GM19193 (cell line): ENCODE measurements at regions not wholly inside any gene's neighbourhood (a gene's known extent, or its start where the extent isn't known, plus 50 kb on each side); places are given as distances from the start of the nearest gene placed in this dataset.

Experiments used
- POLR2A ChIP-seq: IDR thresholded peaks from 4 replicates; pipeline ENCODE4 v1.6.1; 2011; ENCODE audit not compliant: insufficient read depth, insufficient read length; ENCODE audit errors: extremely low read depth

- no peak for TF ChIP-seq POLR2A
These were observed 604.5 kb downstream of the LMO4 start for GRCh38 chr1:87933171-87933570.

DNA sequence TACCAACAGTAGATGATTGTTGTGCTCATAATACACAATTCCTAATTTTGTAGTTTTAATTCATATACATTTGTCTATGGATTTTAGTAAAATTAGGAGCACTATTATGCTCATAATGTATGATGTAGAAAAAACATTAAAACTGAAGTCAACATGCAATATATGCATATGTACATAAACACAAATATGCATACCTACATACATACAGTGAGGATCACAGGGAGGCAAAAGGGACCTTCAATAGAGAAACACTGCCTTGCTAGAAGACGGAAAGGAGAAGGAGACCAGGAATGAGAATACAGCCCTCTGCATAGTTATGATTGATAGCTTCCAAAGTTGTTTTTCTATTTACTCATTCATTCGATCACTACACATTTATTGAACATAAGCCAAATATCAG, 606.5 kb downstream of the LMO4 start:
- TF ChIP-seq POLR2A = no peak

- TF ChIP-seq POLR2A = no peak
These were observed 609.2 kb downstream of the LMO4 start for GRCh38 chr1:87937831-87938395.

DNA sequence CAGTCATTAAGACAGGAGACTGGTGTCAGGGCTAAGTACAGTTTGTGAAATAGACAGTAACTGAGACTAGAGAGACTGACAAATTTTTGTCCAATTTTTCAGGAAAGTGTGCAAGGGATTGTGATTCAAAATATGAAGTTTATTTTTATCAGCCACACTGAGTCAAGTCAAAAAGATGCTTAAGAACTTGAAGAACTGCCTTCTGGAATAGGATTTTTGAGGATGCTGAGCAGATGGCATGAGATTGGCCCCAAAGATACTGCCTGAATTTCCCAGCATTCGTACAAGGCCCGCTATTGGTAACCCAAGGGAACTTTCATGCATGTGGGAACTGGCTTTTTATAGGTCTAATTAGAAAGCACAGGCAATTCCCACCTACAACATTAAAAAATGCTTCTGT, 610.0 kb downstream of the LMO4 start:
- TF ChIP-seq POLR2A = no peak

- no peak for TF ChIP-seq POLR2A
These were observed 610.8 kb downstream of the LMO4 start for GRCh38 chr1:87939444-87939843.

GRCh38 chr1:87940421-87940820, 611.7 kb downstream of the LMO4 start:
- no peak for TF ChIP-seq POLR2A

GRCh38 chr1:87941337-87941946, 612.8 kb downstream of the LMO4 start:
- no peak for TF ChIP-seq POLR2A

DNA sequence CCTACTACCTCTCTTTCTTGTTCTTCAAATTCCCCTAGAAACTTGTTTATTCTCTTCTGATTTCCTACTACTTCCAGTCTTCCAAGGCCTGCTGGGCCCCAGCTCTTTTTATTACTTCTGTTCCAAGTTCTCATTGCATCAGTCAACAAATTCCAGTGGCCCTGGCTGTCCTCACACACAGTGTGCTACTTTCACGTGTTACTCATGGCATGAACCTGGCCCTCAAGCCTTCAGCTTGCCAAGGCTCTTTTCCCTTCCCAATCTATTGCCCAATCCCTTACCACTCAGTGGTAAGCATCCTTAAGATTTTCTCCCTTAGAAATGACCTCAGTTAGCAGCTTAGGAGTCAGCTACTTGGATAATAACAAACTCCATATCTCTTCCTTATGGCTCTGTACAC, 613.5 kb downstream of the LMO4 start:
- no peak for TF ChIP-seq POLR2A

GRCh38 chr1:87949711-87950110, 621.0 kb downstream of the LMO4 start:
- no peak for TF ChIP-seq POLR2A

- no peak for TF ChIP-seq POLR2A
These were observed 621.7 kb downstream of the LMO4 start for GRCh38 chr1:87950369-87950768.

DNA sequence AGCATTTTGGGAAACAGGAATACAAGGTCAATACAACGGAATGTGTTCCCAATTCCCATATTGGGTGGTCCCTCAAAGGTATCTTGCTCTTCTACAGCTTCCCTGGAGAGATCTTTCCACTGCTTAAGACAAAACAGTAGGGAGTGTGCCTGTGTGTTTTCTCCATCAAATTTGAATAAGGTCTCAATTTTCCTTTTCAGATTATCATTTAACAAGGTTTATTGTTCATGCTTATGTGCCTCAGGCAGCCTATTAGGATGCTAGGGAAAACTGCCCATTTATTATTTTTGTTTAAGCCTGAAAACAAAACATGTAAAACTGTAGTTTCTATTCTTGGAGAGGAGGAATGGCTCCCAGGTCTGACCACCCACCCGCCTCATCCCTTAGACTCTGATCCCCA, 622.7 kb downstream of the LMO4 start:
- no peak for TF ChIP-seq POLR2A

GRCh38 chr1:87951852-87952251, 623.2 kb downstream of the LMO4 start:
- no peak for TF ChIP-seq POLR2A

- TF ChIP-seq POLR2A = no peak
These were observed 624.4 kb downstream of the LMO4 start for GRCh38 chr1:87953121-87953520.

DNA sequence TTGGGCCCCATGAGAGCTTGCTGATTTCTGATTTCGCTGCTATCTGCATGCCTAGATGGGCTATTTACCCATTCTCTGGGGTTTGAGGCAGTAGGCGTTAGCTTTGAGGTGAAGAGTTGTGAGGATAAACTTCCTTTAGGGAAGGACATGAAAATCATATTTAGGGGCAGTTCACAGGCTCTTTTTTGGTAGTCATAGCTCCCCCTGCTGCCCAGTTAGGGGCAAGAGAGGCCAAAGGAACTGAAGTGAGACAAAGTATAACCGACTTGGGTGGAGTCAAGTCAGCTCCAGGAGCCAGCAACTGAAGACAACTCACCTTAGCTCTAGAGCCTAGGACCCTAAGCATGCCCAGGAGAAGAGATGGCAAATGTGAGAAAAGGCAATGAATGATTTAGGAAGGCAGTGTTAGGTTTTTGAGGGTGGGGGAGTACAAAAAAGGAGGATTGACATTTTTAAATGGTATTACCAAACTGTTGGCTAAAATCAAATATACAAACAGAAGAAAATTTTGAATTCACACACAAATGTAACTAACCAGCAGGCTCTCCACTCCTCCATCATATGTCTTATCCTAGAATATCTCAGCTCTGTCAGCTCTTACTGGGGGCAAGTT, 625.2 kb downstream of the LMO4 start:
- no peak for TF ChIP-seq POLR2A

- TF ChIP-seq POLR2A = no peak
These were observed 626.4 kb downstream of the LMO4 start for GRCh38 chr1:87955038-87955437.

GRCh38 chr1:87956072-87956471, 627.4 kb downstream of the LMO4 start:
- TF ChIP-seq POLR2A = no peak
